Peyer's patch (tissue), 4 donors: ENCODE measurements at regions not wholly inside any gene's neighbourhood (a gene's known extent, or its start where the extent isn't known, plus 50 kb on each side); places are given as distances from the start of the nearest gene placed in this dataset.

ENCODE experiments used
- POLR2A ChIP-seq, 2 donors: fragments of 450-650 bp; IDR thresholded peaks; one replicate each; pipeline ENCODE4 v1.5.1; 2017; ENCODE audit warnings: antibody characterized with exemption in 2 of 2, mild to moderate bottlenecking in 2 of 2, moderate library complexity in 2 of 2
- TF ChIP-seq, protein P1 (sequence below), 6 experiments: fragments of 450-650 bp in 4 of 6; fragments of 200-600 bp in 2 of 6; sonication (generic) in 1 of 6; IDR thresholded peaks; one replicate each; pipeline ENCODE4 v1.5.1; 2017 to 2019; ENCODE audit warnings: antibody characterized with exemption in 6 of 6, mild to moderate bottlenecking in 3 of 6, moderate library complexity in 1 of 6

- TF ChIP-seq, protein P1, sequence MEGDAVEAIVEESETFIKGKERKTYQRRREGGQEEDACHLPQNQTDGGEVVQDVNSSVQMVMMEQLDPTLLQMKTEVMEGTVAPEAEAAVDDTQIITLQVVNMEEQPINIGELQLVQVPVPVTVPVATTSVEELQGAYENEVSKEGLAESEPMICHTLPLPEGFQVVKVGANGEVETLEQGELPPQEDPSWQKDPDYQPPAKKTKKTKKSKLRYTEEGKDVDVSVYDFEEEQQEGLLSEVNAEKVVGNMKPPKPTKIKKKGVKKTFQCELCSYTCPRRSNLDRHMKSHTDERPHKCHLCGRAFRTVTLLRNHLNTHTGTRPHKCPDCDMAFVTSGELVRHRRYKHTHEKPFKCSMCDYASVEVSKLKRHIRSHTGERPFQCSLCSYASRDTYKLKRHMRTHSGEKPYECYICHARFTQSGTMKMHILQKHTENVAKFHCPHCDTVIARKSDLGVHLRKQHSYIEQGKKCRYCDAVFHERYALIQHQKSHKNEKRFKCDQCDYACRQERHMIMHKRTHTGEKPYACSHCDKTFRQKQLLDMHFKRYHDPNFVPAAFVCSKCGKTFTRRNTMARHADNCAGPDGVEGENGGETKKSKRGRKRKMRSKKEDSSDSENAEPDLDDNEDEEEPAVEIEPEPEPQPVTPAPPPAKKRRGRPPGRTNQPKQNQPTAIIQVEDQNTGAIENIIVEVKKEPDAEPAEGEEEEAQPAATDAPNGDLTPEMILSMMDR (IDR thresholded peaks at IDR 0.05): no peak
- no peak for TF ChIP-seq POLR2A (IDR thresholded peaks at IDR 0.05)
Observed at GRCh38 chr16:86122681-86123342, 223.8 kb downstream of the IRF8 start.
